HG02852 (cell line): ENCODE measurements at regions not wholly inside any gene's neighbourhood (a gene's known extent, or its start where the extent isn't known, plus 50 kb on each side); places are given as distances from the start of the nearest gene placed in this dataset.
"Not testable (repeated sequence)": the region's sequence is repeated elsewhere in the genome, so short reads cannot be mapped to it uniquely, and the experiment has no call there.

Experiments
- ATAC-seq: cut with Tn5 transposase; IDR thresholded peaks from one replicate; pipeline ENCODE4 v1.9.1; 2021; ENCODE audit warnings: mild to moderate bottlenecking, moderate library complexity; ENCODE audit not compliant: unreplicated experiment

- ATAC-seq, result not testable (repeated sequence)
These were observed 157.6 kb downstream of the KLRB1 start for GRCh38 chr12:9450127-9450567.

- not testable (repeated sequence) for ATAC-seq
These were observed 158.0 kb downstream of the KLRB1 start for GRCh38 chr12:9449657-9450126.

GRCh38 chr12:9449181-9449580, 158.5 kb downstream of the KLRB1 start:
- no peak for ATAC-seq

GRCh38 chr12:9448648-9449047, 159.1 kb downstream of the KLRB1 start:
- ATAC-seq, result not testable (repeated sequence)

GRCh38 chr12:9447791-9448614, 159.7 kb downstream of the KLRB1 start:
- ATAC-seq, result peak; percentile 63

- ATAC-seq, result peak; percentile 16
These were observed 160.6 kb downstream of the KLRB1 start for GRCh38 chr12:9446883-9447761.

- not testable (repeated sequence) for ATAC-seq
These were observed 167.3 kb downstream of the KLRB1 start for GRCh38 chr12:9440428-9440827.

GRCh38 chr12:9435682-9436081, 172.0 kb downstream of the KLRB1 start:
- not testable (repeated sequence) for ATAC-seq

GRCh38 chr12:9430385-9430784, 177.3 kb downstream of the KLRB1 start:
- ATAC-seq, result not testable (repeated sequence)

GRCh38 chr12:9428856-9429255, 178.9 kb downstream of the KLRB1 start:
- not testable (repeated sequence) for ATAC-seq

GRCh38 chr12:9425429-9425828, 182.3 kb downstream of the KLRB1 start:
- ATAC-seq, result not testable (repeated sequence)

- not testable (repeated sequence) for ATAC-seq
These were observed 183.5 kb downstream of the KLRB1 start for GRCh38 chr12:9424175-9424740.

- ATAC-seq, result peak; percentile 59
These were observed 185.0 kb downstream of the KLRB1 start for GRCh38 chr12:9422689-9423088.

GRCh38 chr12:9421520-9422086, 186.1 kb downstream of the KLRB1 start:
- peak; percentile 62 for ATAC-seq

GRCh38 chr12:9420817-9421519, 186.7 kb downstream of the KLRB1 start:
- not testable (repeated sequence) for ATAC-seq

GRCh38 chr12:9418669-9419041, 189.1 kb downstream of the KLRB1 start:
- not testable (repeated sequence) for ATAC-seq

GRCh38 chr12:9417947-9418668, 189.6 kb downstream of the KLRB1 start:
- not testable (repeated sequence) for ATAC-seq

GRCh38 chr12:9417341-9417740, 190.4 kb downstream of the KLRB1 start:
- ATAC-seq, result not testable (repeated sequence)

GRCh38 chr12:9416346-9416745, 191.4 kb downstream of the KLRB1 start:
- ATAC-seq, result not testable (repeated sequence)
